ENCODE measurements at regions not wholly inside any gene's neighbourhood (a gene's known extent, or its start where the extent isn't known, plus 50 kb on each side); places are given as distances from the start of the nearest gene placed in this dataset.

GRCh38 chr3:180239939-180240338 is 203.2 kb upstream of the PEX5L start:
- Mint-ChIP-seq H3K27ac (no peak overlapping the region), H3K36me3 (no peaks in the 10 kb centered on the region), H3K4me1 (no peaks in the 10 kb centered on the region), H3K9me3 (peaks cover 0 to 7% (median 3%) of the 10 kb centered on the region in 7 donors), H3K27me3 (no peaks in the 10 kb centered on the region), H3K4me3 (no peak overlapping the region)
- no peaks in the 10 kb centered on the region for H3K27me3 ChIP-seq (ENCODE audit: control insufficient read depth, insufficient read depth, low read length)
- ATAC-seq (ENCODE audit: low read depth in 2 of 2) (no peak), DNase-seq (no peak)
- no peak overlapping the region for H3K4me3 ChIP-seq (ENCODE audit: low read depth, low read length)
- no peaks in the 10 kb centered on the region for H3K9me3 ChIP-seq (ENCODE audit: control insufficient read depth in 2 of 2, low read length in 2 of 2)
- no peaks in the 10 kb centered on the region for H3K4me1 ChIP-seq (ENCODE audit: control insufficient read depth, insufficient read depth, low read length, poor library complexity, severe bottlenecking)
- no peak overlapping the region for H3K27ac ChIP-seq (ENCODE audit: insufficient read depth, low read length, poor library complexity, severe bottlenecking)
- no peaks in the 10 kb centered on the region for H3K36me3 ChIP-seq (ENCODE audit: control insufficient read depth, insufficient read depth, low read length)

- Histone ChIP-seq H3K4me1 (ENCODE audit: control insufficient read depth, insufficient read depth, low read length, poor library complexity, severe bottlenecking) (no peaks in the 10 kb centered on the region), H3K4me3 (ENCODE audit: low read depth, low read length) (no peak overlapping the region), H3K27me3 (ENCODE audit: control insufficient read depth, insufficient read depth, low read length) (no peaks in the 10 kb centered on the region), H3K36me3 (ENCODE audit: control insufficient read depth, insufficient read depth, low read length) (no peaks in the 10 kb centered on the region), H3K27ac (ENCODE audit: insufficient read depth, low read length, poor library complexity, severe bottlenecking) (no peak overlapping the region), H3K9me3 (ENCODE audit: control insufficient read depth in 2 of 2, low read length in 2 of 2) (no peaks in the 10 kb centered on the region)
- Mint-ChIP-seq H3K27me3 (no peaks in the 10 kb centered on the region), H3K4me1 (no peaks in the 10 kb centered on the region), H3K9me3 (peaks cover 0 to 11% (median 4%) of the 10 kb centered on the region in 7 donors), H3K36me3 (no peaks in the 10 kb centered on the region), H3K4me3 (no peak overlapping the region), H3K27ac (no peak overlapping the region)
- DNase-seq (no peak), ATAC-seq (ENCODE audit: low read depth in 2 of 2) (no peak)
These were observed 210.0 kb upstream of the PEX5L start for GRCh38 chr3:180246688-180247195.

GRCh38 chr3:180250172-180250571 is 213.4 kb upstream of the PEX5L start:
- Mint-ChIP-seq H3K27ac (no peak overlapping the region), H3K4me3 (no peak overlapping the region), H3K4me1 (no peaks in the 10 kb centered on the region), H3K9me3 (peaks cover 0 to 10% (median 2%) of the 10 kb centered on the region in 7 donors), H3K36me3 (peaks cover 3% of the 10 kb centered on the region), H3K27me3 (no peaks in the 10 kb centered on the region)
- no peak for DNase-seq
- no peaks in the 10 kb centered on the region for H3K9me3 ChIP-seq (ENCODE audit: control insufficient read depth in 2 of 2, low read length in 2 of 2)
- no peak for ATAC-seq (ENCODE audit: low read depth in 2 of 2)
- H3K36me3 ChIP-seq (ENCODE audit: control insufficient read depth, insufficient read depth, low read length): no peaks in the 10 kb centered on the region
- no peaks in the 10 kb centered on the region for H3K27me3 ChIP-seq (ENCODE audit: control insufficient read depth, insufficient read depth, low read length)
- H3K4me3 ChIP-seq (ENCODE audit: low read depth, low read length): no peak overlapping the region
- H3K4me1 ChIP-seq (ENCODE audit: control insufficient read depth, insufficient read depth, low read length, poor library complexity, severe bottlenecking): no peaks in the 10 kb centered on the region
- H3K27ac ChIP-seq (ENCODE audit: insufficient read depth, low read length, poor library complexity, severe bottlenecking): no peak overlapping the region

GRCh38 chr3:180252683-180253082 is 215.9 kb upstream of the PEX5L start:
- Histone ChIP-seq H3K4me3 (ENCODE audit: low read depth, low read length) (no peak overlapping the region), H3K36me3 (ENCODE audit: control insufficient read depth, insufficient read depth, low read length) (no peaks in the 10 kb centered on the region), H3K27ac (ENCODE audit: insufficient read depth, low read length, poor library complexity, severe bottlenecking) (no peak overlapping the region), H3K9me3 (ENCODE audit: control insufficient read depth in 2 of 2, low read length in 2 of 2) (no peaks in the 10 kb centered on the region), H3K27me3 (ENCODE audit: control insufficient read depth, insufficient read depth, low read length) (no peaks in the 10 kb centered on the region), H3K4me1 (ENCODE audit: control insufficient read depth, insufficient read depth, low read length, poor library complexity, severe bottlenecking) (no peaks in the 10 kb centered on the region)
- Mint-ChIP-seq H3K4me3 (no peak overlapping the region), H3K27ac (no peak overlapping the region), H3K36me3 (peaks cover 3% of the 10 kb centered on the region), H3K27me3 (no peaks in the 10 kb centered on the region), H3K4me1 (no peaks in the 10 kb centered on the region), H3K9me3 (peaks cover 2 to 12% (median 5%) of the 10 kb centered on the region in 7 donors)
- no peak for DNase-seq
- ATAC-seq (ENCODE audit: low read depth in 2 of 2): no peak

- DNase-seq: no peak
- Mint-ChIP-seq H3K4me3 (no peak overlapping the region), H3K27ac (no peak overlapping the region), H3K4me1 (no peaks in the 10 kb centered on the region), H3K27me3 (no peaks in the 10 kb centered on the region), H3K36me3 (peaks cover 3% of the 10 kb centered on the region), H3K9me3 (peaks cover 3 to 17% (median 6%) of the 10 kb centered on the region in 7 donors)
- no peak overlapping the region for H3K27ac ChIP-seq (ENCODE audit: insufficient read depth, low read length, poor library complexity, severe bottlenecking)
- no peaks in the 10 kb centered on the region for H3K27me3 ChIP-seq (ENCODE audit: control insufficient read depth, insufficient read depth, low read length)
- no peak for ATAC-seq (ENCODE audit: low read depth in 2 of 2)
- no peaks in the 10 kb centered on the region for H3K9me3 ChIP-seq (ENCODE audit: control insufficient read depth in 2 of 2, low read length in 2 of 2)
- no peaks in the 10 kb centered on the region for H3K36me3 ChIP-seq (ENCODE audit: control insufficient read depth, insufficient read depth, low read length)
- H3K4me3 ChIP-seq (ENCODE audit: low read depth, low read length): no peak overlapping the region
- H3K4me1 ChIP-seq (ENCODE audit: control insufficient read depth, insufficient read depth, low read length, poor library complexity, severe bottlenecking): no peaks in the 10 kb centered on the region
These were observed 216.5 kb upstream of the PEX5L start for GRCh38 chr3:180253283-180253682.

- Mint-ChIP-seq H3K4me1 (no peaks in the 10 kb centered on the region), H3K27ac (no peak overlapping the region), H3K9me3 (peaks cover 0 to 29% (median 8%) of the 10 kb centered on the region in 7 donors), H3K36me3 (no peaks in the 10 kb centered on the region), H3K4me3 (no peak overlapping the region), H3K27me3 (no peaks in the 10 kb centered on the region)
- ATAC-seq (ENCODE audit: low read depth in 2 of 2) (no peak), DNase-seq (no peak)
- Histone ChIP-seq H3K36me3 (ENCODE audit: control insufficient read depth, insufficient read depth, low read length) (no peaks in the 10 kb centered on the region), H3K4me3 (ENCODE audit: low read depth, low read length) (no peak overlapping the region), H3K27me3 (ENCODE audit: control insufficient read depth, insufficient read depth, low read length) (no peaks in the 10 kb centered on the region), H3K4me1 (ENCODE audit: control insufficient read depth, insufficient read depth, low read length, poor library complexity, severe bottlenecking) (no peaks in the 10 kb centered on the region), H3K9me3 (ENCODE audit: control insufficient read depth in 2 of 2, low read length in 2 of 2) (peaks cover 0 to 9% of the 10 kb centered on the region in 2 experiments), H3K27ac (ENCODE audit: insufficient read depth, low read length, poor library complexity, severe bottlenecking) (no peak overlapping the region)
These were observed 227.7 kb upstream of the PEX5L start for GRCh38 chr3:180264479-180264878.

GRCh38 chr3:180265551-180265950 is 228.8 kb upstream of the PEX5L start:
- ATAC-seq (ENCODE audit: low read depth in 2 of 2) (no peak), DNase-seq (no peak)
- H3K36me3 Mint-ChIP-seq: no peaks in the 10 kb centered on the region
- H3K27ac Mint-ChIP-seq: no peak overlapping the region
- Histone ChIP-seq H3K27ac (ENCODE audit: insufficient read depth, low read length, poor library complexity, severe bottlenecking) (no peak overlapping the region), H3K27me3 (ENCODE audit: control insufficient read depth, insufficient read depth, low read length) (no peaks in the 10 kb centered on the region), H3K4me1 (ENCODE audit: control insufficient read depth, insufficient read depth, low read length, poor library complexity, severe bottlenecking) (no peaks in the 10 kb centered on the region), H3K9me3 (ENCODE audit: control insufficient read depth in 2 of 2, low read length in 2 of 2) (peaks cover 0 to 9% of the 10 kb centered on the region in 2 experiments), H3K4me3 (ENCODE audit: low read depth, low read length) (no peak overlapping the region), H3K36me3 (ENCODE audit: control insufficient read depth, insufficient read depth, low read length) (no peaks in the 10 kb centered on the region)
- H3K4me1 Mint-ChIP-seq: no peaks in the 10 kb centered on the region
- H3K27me3 Mint-ChIP-seq: no peaks in the 10 kb centered on the region
- peaks cover 0 to 24% (median 8%) of the 10 kb centered on the region in 7 donors for H3K9me3 Mint-ChIP-seq
- no peak overlapping the region for H3K4me3 Mint-ChIP-seq

- Mint-ChIP-seq H3K4me3 (no peak overlapping the region), H3K27me3 (no peaks in the 10 kb centered on the region), H3K27ac (no peak overlapping the region), H3K9me3 (peaks cover 0 to 19% (median 8%) of the 10 kb centered on the region in 7 donors), H3K4me1 (no peaks in the 10 kb centered on the region), H3K36me3 (no peaks in the 10 kb centered on the region)
- ATAC-seq (ENCODE audit: low read depth in 2 of 2): no peak
- Histone ChIP-seq H3K4me1 (ENCODE audit: control insufficient read depth, insufficient read depth, low read length, poor library complexity, severe bottlenecking) (no peaks in the 10 kb centered on the region), H3K27ac (ENCODE audit: insufficient read depth, low read length, poor library complexity, severe bottlenecking) (no peak overlapping the region), H3K27me3 (ENCODE audit: control insufficient read depth, insufficient read depth, low read length) (no peaks in the 10 kb centered on the region), H3K9me3 (ENCODE audit: control insufficient read depth in 2 of 2, low read length in 2 of 2) (peaks cover 0 to 2% of the 10 kb centered on the region in 2 experiments), H3K4me3 (ENCODE audit: low read depth, low read length) (no peak overlapping the region), H3K36me3 (ENCODE audit: control insufficient read depth, insufficient read depth, low read length) (no peaks in the 10 kb centered on the region)
- peak in 1 of 3 donors; percentile 43 for DNase-seq
These were observed 230.6 kb upstream of the PEX5L start for GRCh38 chr3:180267202-180267843.
